ENCODE measurements at regions not wholly inside any gene's neighbourhood (a gene's known extent, or its start where the extent isn't known, plus 50 kb on each side); places are given as distances from the start of the nearest gene placed in this dataset.

- TF ChIP-seq, protein P1, sequence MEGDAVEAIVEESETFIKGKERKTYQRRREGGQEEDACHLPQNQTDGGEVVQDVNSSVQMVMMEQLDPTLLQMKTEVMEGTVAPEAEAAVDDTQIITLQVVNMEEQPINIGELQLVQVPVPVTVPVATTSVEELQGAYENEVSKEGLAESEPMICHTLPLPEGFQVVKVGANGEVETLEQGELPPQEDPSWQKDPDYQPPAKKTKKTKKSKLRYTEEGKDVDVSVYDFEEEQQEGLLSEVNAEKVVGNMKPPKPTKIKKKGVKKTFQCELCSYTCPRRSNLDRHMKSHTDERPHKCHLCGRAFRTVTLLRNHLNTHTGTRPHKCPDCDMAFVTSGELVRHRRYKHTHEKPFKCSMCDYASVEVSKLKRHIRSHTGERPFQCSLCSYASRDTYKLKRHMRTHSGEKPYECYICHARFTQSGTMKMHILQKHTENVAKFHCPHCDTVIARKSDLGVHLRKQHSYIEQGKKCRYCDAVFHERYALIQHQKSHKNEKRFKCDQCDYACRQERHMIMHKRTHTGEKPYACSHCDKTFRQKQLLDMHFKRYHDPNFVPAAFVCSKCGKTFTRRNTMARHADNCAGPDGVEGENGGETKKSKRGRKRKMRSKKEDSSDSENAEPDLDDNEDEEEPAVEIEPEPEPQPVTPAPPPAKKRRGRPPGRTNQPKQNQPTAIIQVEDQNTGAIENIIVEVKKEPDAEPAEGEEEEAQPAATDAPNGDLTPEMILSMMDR (conservative IDR thresholded peaks at IDR 0.05) = no peak
- TF ChIP-seq EZH2 (IDR thresholded peaks at IDR 0.05; ENCODE audit: low read depth) = no peak
Observed at GRCh38 chr6:227812-228338, 64.4 kb upstream of the DUSP22 start.

Measured in PC-9 (cell line).